Kidney (tissue), 13 donors: ENCODE measurements at regions not wholly inside any gene's neighbourhood (a gene's known extent, or its start where the extent isn't known, plus 50 kb on each side); places are given as distances from the start of the nearest gene placed in this dataset.
A peak's percentile ranks its signal among the peaks of the same experiment; 100 is the strongest.

Experiments used
- DNase-seq, 5 donors: peaks; one replicate each; pipeline ENCODE4 v3.0.0-alpha.2; 2013 to 2020
- FAIRE-seq: peaks from 2 replicates; lab custom pipeline; 2012; peaks lifted over from hg19 to GRCh38; lab: Jason Lieb, UNC
- H3K27ac ChIP-seq, 2 donors: one replicate each; pipeline ENCODE4 v1.7.0; 2013; ENCODE audit warnings: low read depth in 2 of 2, low read length in 2 of 2, inconsistent platforms in 1 of 2
- H3K27me3 ChIP-seq: one replicate; pipeline ENCODE4 v1.7.1; 2013; ENCODE audit warnings: low read length, inconsistent platforms; ENCODE audit not compliant: control insufficient read depth, insufficient read depth
- H3K36me3 ChIP-seq, 3 donors: one replicate each; pipeline versions ENCODE4 v1.7.0 to v1.7.1; 2013; ENCODE audit warnings: low read length in 3 of 3, control low read depth in 1 of 3, inconsistent platforms in 1 of 3; ENCODE audit not compliant: insufficient read depth in 3 of 3, control insufficient read depth in 2 of 3
- H3K4me1 ChIP-seq, 3 donors: one replicate each; pipeline versions ENCODE4 v1.7.0 to v1.7.1; 2013; ENCODE audit warnings: low read length in 3 of 3, inconsistent platforms in 1 of 3, low read depth in 1 of 3; ENCODE audit not compliant: control insufficient read depth in 2 of 3, insufficient read depth in 2 of 3
- H3K4me3 ChIP-seq, 3 donors: one replicate each; pipeline versions ENCODE4 v1.7.0 to v1.8.1; 2013; ENCODE audit warnings: low read length in 3 of 3, control low read depth in 1 of 3, inconsistent platforms in 1 of 3
- H3K9ac ChIP-seq, 3 donors: one replicate each; pipeline versions ENCODE4 v1.7.0 to v1.7.1; 2013; ENCODE audit warnings: low read length in 3 of 3, control low read depth in 1 of 3, inconsistent platforms in 1 of 3
- H3K9me3 ChIP-seq, 3 donors: one replicate each; pipeline versions ENCODE4 v1.7.0 to v1.7.1; 2013; ENCODE audit warnings: low read length in 3 of 3, control low read depth in 1 of 3, inconsistent platforms in 1 of 3; ENCODE audit not compliant: control insufficient read depth in 2 of 3, insufficient read depth in 1 of 3
- intact Hi-C: fragments of 100-400 bp; cut with DNase I; formaldehyde crosslinking; loops from one replicate; pipeline ENCODE4 v1.11.1; 2022
- TF ChIP-seq, protein P1 (sequence below): IDR thresholded peaks from 3 replicates; pipeline ENCODE4 v1.5.1; 2012; ENCODE audit warnings: mild to moderate bottlenecking, moderate library complexity, borderline replicate concordance; ENCODE audit not compliant: insufficient read depth; ENCODE audit errors: extremely low read depth
- donor health status: control.
- donor health status: control.
- donor health status: control.
- donor health status: control.
- donor health status: control.
- donor health status: DM: yes; HTN: yes; CAD: no.
- donor health status: Normal renal cell carcinoma (clear cell type).

DNA sequence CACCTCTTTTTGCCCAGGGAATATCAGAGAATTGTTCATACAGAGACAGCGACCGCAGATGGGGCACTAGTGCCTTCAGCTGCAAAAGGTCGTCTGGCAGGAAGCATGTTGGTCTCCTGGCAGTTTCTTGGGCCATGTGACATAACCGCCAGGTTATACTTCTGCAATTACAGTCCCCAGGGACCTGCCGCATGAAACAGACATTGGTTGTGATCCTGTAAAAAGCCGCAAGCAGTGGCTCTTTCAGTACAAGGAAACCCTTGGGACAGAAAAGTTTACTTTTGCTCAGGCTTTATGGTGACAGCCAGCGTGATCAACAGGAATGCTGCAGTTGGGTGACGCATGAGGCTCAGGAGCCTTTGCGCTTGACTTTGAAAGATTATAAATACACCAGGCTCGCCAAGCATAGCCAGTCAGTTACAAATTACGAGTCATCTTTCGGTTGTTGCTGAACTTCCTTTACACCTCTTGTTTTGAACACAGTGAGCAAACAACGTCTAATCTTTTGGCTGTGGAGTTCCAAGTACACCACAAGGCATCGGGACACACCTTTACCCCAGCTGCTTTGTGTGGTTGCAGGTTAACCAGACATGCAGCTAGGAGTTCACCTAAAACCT is 50.5 kb upstream of the UBE2L5 start:
- FAIRE-seq (no peak), DNase-seq (peak in 1 of 5 donors; percentile 47)
- TF ChIP-seq, protein P1, sequence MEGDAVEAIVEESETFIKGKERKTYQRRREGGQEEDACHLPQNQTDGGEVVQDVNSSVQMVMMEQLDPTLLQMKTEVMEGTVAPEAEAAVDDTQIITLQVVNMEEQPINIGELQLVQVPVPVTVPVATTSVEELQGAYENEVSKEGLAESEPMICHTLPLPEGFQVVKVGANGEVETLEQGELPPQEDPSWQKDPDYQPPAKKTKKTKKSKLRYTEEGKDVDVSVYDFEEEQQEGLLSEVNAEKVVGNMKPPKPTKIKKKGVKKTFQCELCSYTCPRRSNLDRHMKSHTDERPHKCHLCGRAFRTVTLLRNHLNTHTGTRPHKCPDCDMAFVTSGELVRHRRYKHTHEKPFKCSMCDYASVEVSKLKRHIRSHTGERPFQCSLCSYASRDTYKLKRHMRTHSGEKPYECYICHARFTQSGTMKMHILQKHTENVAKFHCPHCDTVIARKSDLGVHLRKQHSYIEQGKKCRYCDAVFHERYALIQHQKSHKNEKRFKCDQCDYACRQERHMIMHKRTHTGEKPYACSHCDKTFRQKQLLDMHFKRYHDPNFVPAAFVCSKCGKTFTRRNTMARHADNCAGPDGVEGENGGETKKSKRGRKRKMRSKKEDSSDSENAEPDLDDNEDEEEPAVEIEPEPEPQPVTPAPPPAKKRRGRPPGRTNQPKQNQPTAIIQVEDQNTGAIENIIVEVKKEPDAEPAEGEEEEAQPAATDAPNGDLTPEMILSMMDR: no peak
- H3K27me3 ChIP-seq: no peaks in the 10 kb centered on the region
- H3K9me3 ChIP-seq: no peaks in the 10 kb centered on the region
- no peak overlapping the region for H3K9ac ChIP-seq
- intact Hi-C loops: no loop called here
- H3K4me3 ChIP-seq: no peak overlapping the region
- peaks cover 0 to 3% (median 2%) of the 10 kb centered on the region in 3 donors for H3K4me1 ChIP-seq
- no peaks in the 10 kb centered on the region for H3K36me3 ChIP-seq
- no peak overlapping the region for H3K27ac ChIP-seq
